Astrocyte (in vitro differentiated cells and primary cell): ENCODE measurements at regions not wholly inside any gene's neighbourhood (a gene's known extent, or its start where the extent isn't known, plus 50 kb on each side); places are given as distances from the start of the nearest gene placed in this dataset.

Experiments used
- DNase-seq: peaks from one replicate; pipeline ENCODE4 v3.0.0-alpha.2; 2010; ENCODE audit warnings: low read depth
- FAIRE-seq: peaks from 2 replicates; lab custom pipeline; 2011; peaks lifted over from hg19 to GRCh38; lab: Jason Lieb, UNC
- H2AFZ ChIP-seq: 2 replicates; pipeline ENCODE4 v1.6.0; 2012; ENCODE audit warnings: low read depth, low read length, inconsistent platforms
- H3K27ac ChIP-seq: 2 replicates; pipeline ENCODE4 v1.5.1; 2011; ENCODE audit warnings: low read depth, low read length, inconsistent platforms
- H3K27me3 ChIP-seq: 2 replicates; pipeline ENCODE4 v1.6.0; 2011; ENCODE audit warnings: low read length, inconsistent platforms; ENCODE audit not compliant: insufficient read depth
- H3K36me3 ChIP-seq: 2 replicates; pipeline ENCODE4 v1.5.1; 2011; ENCODE audit warnings: low read length, inconsistent platforms; ENCODE audit not compliant: insufficient read depth
- H3K4me1 ChIP-seq: 2 replicates; pipeline ENCODE4 v1.5.1; 2011; ENCODE audit warnings: low read length, inconsistent platforms; ENCODE audit not compliant: insufficient read depth
- H3K4me2 ChIP-seq: 2 replicates; pipeline ENCODE4 v1.6.0; 2012; ENCODE audit warnings: low read length, inconsistent platforms
- H3K4me3 ChIP-seq: 2 replicates; pipeline ENCODE4 v1.5.1; 2011; ENCODE audit warnings: low read depth, mild to moderate bottlenecking, low read length, inconsistent platforms; ENCODE audit not compliant: insufficient read depth
- H3K79me2 ChIP-seq: 2 replicates; pipeline ENCODE4 v1.6.0; 2012; ENCODE audit warnings: mild to moderate bottlenecking, low read length, inconsistent platforms; ENCODE audit not compliant: insufficient read depth
- H3K9ac ChIP-seq: 2 replicates; pipeline ENCODE4 v1.6.0; 2012; ENCODE audit warnings: mild to moderate bottlenecking, low read length, inconsistent platforms
- H3K9me3 ChIP-seq: 2 replicates; pipeline ENCODE4 v1.5.1; 2012; ENCODE audit warnings: low read depth, mild to moderate bottlenecking, low read length, inconsistent platforms; ENCODE audit not compliant: insufficient read depth
- H4K20me1 ChIP-seq: 2 replicates; pipeline ENCODE4 v1.6.0; 2012; ENCODE audit warnings: low read length, inconsistent platforms; ENCODE audit not compliant: insufficient read depth
- H3K27ac Mint-ChIP-seq: one replicate; pipeline ENCODE4 v1.8.0; 2021; ENCODE audit warnings: mild to moderate bottlenecking, mixed read lengths; ENCODE audit not compliant: unreplicated experiment
- H3K27me3 Mint-ChIP-seq: one replicate; pipeline ENCODE4 v1.8.0; 2021; ENCODE audit warnings: low read depth, mixed read lengths; ENCODE audit not compliant: unreplicated experiment
- H3K36me3 Mint-ChIP-seq: one replicate; pipeline ENCODE4 v1.8.0; 2021; ENCODE audit warnings: low read depth, mixed read lengths; ENCODE audit not compliant: unreplicated experiment
- H3K4me1 Mint-ChIP-seq: one replicate; pipeline ENCODE4 v1.8.0; 2021; ENCODE audit warnings: low read depth, mixed read lengths; ENCODE audit not compliant: unreplicated experiment
- H3K4me3 Mint-ChIP-seq: one replicate; pipeline ENCODE4 v1.8.0; 2021; ENCODE audit warnings: mild to moderate bottlenecking, moderate library complexity, mixed read lengths; ENCODE audit not compliant: unreplicated experiment
- H3K9me3 Mint-ChIP-seq: one replicate; pipeline ENCODE4 v1.8.0; 2021; ENCODE audit warnings: mild to moderate bottlenecking, mixed read lengths; ENCODE audit not compliant: unreplicated experiment
- EZH2 ChIP-seq: IDR thresholded peaks from 2 replicates; pipeline ENCODE4 v1.6.1; 2012; ENCODE audit warnings: mild to moderate bottlenecking, low read length, inconsistent platforms; ENCODE audit not compliant: insufficient read depth
- TF ChIP-seq, protein P1 (sequence below): IDR thresholded peaks from 2 replicates; pipeline ENCODE4 v1.5.1; 2011; ENCODE audit warnings: low read depth, mild to moderate bottlenecking, inconsistent platforms, low read length, moderate library complexity; ENCODE audit not compliant: insufficient read depth

GRCh38 chr17:73749928-73750605 lies 105.8 kb upstream of the SDK2 start:
- Histone ChIP-seq H3K4me3 (no peak overlapping the region), H3K27ac (no peak overlapping the region), H3K4me1 (no peaks in the 10 kb centered on the region), H3K79me2 (no peaks in the 10 kb centered on the region), H4K20me1 (no peaks in the 10 kb centered on the region), H2AFZ (no peak overlapping the region), H3K4me2 (no peak overlapping the region), H3K27me3 (peaks cover 2% of the 10 kb centered on the region), H3K9me3 (peaks cover 5% of the 10 kb centered on the region), H3K36me3 (no peaks in the 10 kb centered on the region), H3K9ac (no peak overlapping the region)
- Mint-ChIP-seq H3K36me3 (no peaks in the 10 kb centered on the region), H3K9me3 (no peaks in the 10 kb centered on the region), H3K4me1 (no peaks in the 10 kb centered on the region), H3K27ac (no peak overlapping the region), H3K4me3 (no peak overlapping the region), H3K27me3 (peaks cover 52% of the 10 kb centered on the region)
- DNase-seq, result no peak
- no peak for FAIRE-seq
- TF ChIP-seq, protein P1, sequence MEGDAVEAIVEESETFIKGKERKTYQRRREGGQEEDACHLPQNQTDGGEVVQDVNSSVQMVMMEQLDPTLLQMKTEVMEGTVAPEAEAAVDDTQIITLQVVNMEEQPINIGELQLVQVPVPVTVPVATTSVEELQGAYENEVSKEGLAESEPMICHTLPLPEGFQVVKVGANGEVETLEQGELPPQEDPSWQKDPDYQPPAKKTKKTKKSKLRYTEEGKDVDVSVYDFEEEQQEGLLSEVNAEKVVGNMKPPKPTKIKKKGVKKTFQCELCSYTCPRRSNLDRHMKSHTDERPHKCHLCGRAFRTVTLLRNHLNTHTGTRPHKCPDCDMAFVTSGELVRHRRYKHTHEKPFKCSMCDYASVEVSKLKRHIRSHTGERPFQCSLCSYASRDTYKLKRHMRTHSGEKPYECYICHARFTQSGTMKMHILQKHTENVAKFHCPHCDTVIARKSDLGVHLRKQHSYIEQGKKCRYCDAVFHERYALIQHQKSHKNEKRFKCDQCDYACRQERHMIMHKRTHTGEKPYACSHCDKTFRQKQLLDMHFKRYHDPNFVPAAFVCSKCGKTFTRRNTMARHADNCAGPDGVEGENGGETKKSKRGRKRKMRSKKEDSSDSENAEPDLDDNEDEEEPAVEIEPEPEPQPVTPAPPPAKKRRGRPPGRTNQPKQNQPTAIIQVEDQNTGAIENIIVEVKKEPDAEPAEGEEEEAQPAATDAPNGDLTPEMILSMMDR, result no peak
- no peak for TF ChIP-seq EZH2

GRCh38 chr17:73750975-73751374 lies 106.7 kb upstream of the SDK2 start:
- no peaks in the 10 kb centered on the region for H3K79me2 ChIP-seq
- Mint-ChIP-seq H3K27ac (no peak overlapping the region), H3K9me3 (no peaks in the 10 kb centered on the region), H3K36me3 (no peaks in the 10 kb centered on the region), H3K4me3 (no peak overlapping the region), H3K27me3 (peaks cover 54% of the 10 kb centered on the region), H3K4me1 (no peaks in the 10 kb centered on the region)
- H3K4me2 ChIP-seq, result no peak overlapping the region
- H2AFZ ChIP-seq, result no peak overlapping the region
- no peak overlapping the region for H3K9ac ChIP-seq
- H3K4me3 ChIP-seq, result no peak overlapping the region
- peaks cover 2% of the 10 kb centered on the region for H3K27me3 ChIP-seq
- TF ChIP-seq, protein P1, result no peak
- no peak for TF ChIP-seq EZH2
- peaks cover 5% of the 10 kb centered on the region for H3K9me3 ChIP-seq
- DNase-seq (no peak), FAIRE-seq (no peak)
- no peaks in the 10 kb centered on the region for H4K20me1 ChIP-seq
- H3K4me1 ChIP-seq, result no peaks in the 10 kb centered on the region
- no peaks in the 10 kb centered on the region for H3K36me3 ChIP-seq
- H3K27ac ChIP-seq, result no peak overlapping the region

DNA sequence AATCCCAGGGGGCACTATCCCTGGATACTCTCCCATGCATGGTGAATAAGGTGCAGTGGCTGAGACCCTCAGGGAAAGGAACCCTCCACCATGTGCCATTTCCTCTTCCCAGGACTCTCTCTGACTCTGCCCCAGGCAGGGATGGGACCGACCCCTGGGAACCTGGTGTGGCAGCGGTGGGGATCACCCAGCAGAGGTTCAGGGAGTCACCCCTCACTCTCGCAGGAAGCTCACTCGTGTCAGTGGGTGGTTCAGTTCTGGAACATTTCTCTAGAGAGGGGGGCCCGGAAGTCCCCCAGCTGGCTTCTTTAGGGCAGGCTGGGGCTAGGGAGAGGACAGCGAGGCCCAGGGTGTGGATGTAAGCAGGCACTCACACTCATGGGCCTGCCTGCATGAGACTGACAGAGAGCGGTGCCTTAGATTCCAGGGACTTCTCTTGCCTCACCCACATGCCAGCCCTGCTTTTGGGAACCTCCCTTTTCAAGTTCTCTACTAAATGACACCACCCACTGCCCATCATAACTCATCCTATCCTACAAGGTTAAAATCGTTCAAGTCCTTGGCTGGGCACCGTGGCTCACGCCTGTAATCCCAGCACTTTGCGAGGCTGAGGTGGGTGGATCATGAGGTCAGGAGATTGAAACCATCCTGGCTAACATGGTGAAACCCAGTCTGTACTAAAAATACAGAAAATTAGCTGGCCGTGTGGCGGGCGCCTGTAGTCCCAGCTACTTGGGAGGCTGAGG lies 109.7 kb upstream of the SDK2 start:
- Mint-ChIP-seq H3K27ac (no peak overlapping the region), H3K4me1 (no peaks in the 10 kb centered on the region), H3K9me3 (no peaks in the 10 kb centered on the region), H3K27me3 (peaks cover 54% of the 10 kb centered on the region), H3K4me3 (no peak overlapping the region), H3K36me3 (no peaks in the 10 kb centered on the region)
- FAIRE-seq, result no peak
- Histone ChIP-seq H3K9me3 (peaks cover 5% of the 10 kb centered on the region), H3K4me1 (no peaks in the 10 kb centered on the region), H2AFZ (no peak overlapping the region), H3K4me2 (no peak overlapping the region), H3K36me3 (no peaks in the 10 kb centered on the region), H3K27ac (no peak overlapping the region), H3K27me3 (peaks cover 2% of the 10 kb centered on the region), H4K20me1 (no peaks in the 10 kb centered on the region), H3K4me3 (no peak overlapping the region), H3K9ac (no peak overlapping the region), H3K79me2 (no peaks in the 10 kb centered on the region)
- no peak for DNase-seq
- TF ChIP-seq, protein P1, result no peak
- TF ChIP-seq EZH2, result no peak
